Activated CD4-positive, CD25-positive, alpha-beta regulatory T cell treated with anti-CD3 and anti-CD28 coated beads, Interleukin-2, amount 50 U/mL, for 24 hours (primary cell): ENCODE measurements at regions not wholly inside any gene's neighbourhood (a gene's known extent, or its start where the extent isn't known, plus 50 kb on each side); places are given as distances from the start of the nearest gene placed in this dataset.

Source experiments
- ATAC-seq, 2 donors: fragments of 150-1000 bp; cut with Tn5 transposase; one replicate each; pipeline ENCODE4 v1.10.0; 2021; ENCODE audit warnings: mild to moderate bottlenecking in 1 of 2, moderate library complexity in 1 of 2

DNA sequence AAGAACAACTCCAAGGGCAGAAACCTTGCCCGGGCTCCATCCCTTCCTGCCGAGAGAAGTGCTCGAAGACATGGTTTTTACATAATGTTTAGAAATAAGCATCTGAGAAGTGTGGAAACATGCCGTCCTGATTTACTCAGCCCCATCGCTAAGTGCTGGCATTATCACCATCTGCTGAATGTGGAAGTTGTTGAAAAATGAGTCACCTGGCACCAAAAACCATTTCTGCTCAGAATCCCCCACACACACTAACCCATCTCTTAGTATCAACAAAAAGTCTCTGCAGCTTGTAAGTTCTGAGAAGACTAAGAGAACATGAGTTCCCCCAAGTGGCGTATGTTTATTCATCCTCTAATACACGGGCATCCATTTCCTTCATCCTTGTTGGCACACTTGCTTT is 51.0 kb upstream of the ARL8B start:
- ATAC-seq = no peak

- no peak for ATAC-seq
Observed at GRCh38 chr3:5072100-5072816, 49.8 kb upstream of the ARL8B start.
